Peyer's patch (tissue), 4 donors: ENCODE measurements at regions not wholly inside any gene's neighbourhood (a gene's known extent, or its start where the extent isn't known, plus 50 kb on each side); places are given as distances from the start of the nearest gene placed in this dataset.

Experiments used
- CTCF ChIP-seq, 6 experiments: fragments of 450-650 bp in 4 of 6; fragments of 200-600 bp in 2 of 6; sonication (generic) in 1 of 6; IDR thresholded peaks; one replicate each; pipeline ENCODE4 v1.5.1; 2017 to 2019; ENCODE audit warnings: antibody characterized with exemption in 6 of 6, mild to moderate bottlenecking in 3 of 6, moderate library complexity in 1 of 6
- POLR2A ChIP-seq, 2 donors: fragments of 450-650 bp; IDR thresholded peaks; one replicate each; pipeline ENCODE4 v1.5.1; 2017; ENCODE audit warnings: antibody characterized with exemption in 2 of 2, mild to moderate bottlenecking in 2 of 2, moderate library complexity in 2 of 2

GRCh38 chr13:81990652-81991051, 1649.7 kb upstream of the SPRY2 start:
- TF ChIP-seq CTCF (IDR thresholded peaks at IDR 0.05) (no peak), POLR2A (IDR thresholded peaks at IDR 0.05) (no peak)
